ENCODE measurements at regions not wholly inside any gene's neighbourhood (a gene's known extent, or its start where the extent isn't known, plus 50 kb on each side); places are given as distances from the start of the nearest gene placed in this dataset.

- TF ChIP-seq CTCF (IDR thresholded peaks at IDR 0.05), result no peak
- TF ChIP-seq POLR2A (IDR thresholded peaks at IDR 0.05), result no peak
Measured at GRCh38 chr7:153642989-153643388, 409.2 kb upstream of the DPP6 start.

Measured in thyroid gland (tissue), 4 donors.